Ishikawa (cell line): ENCODE measurements at regions not wholly inside any gene's neighbourhood (a gene's known extent, or its start where the extent isn't known, plus 50 kb on each side); places are given as distances from the start of the nearest gene placed in this dataset.

Experiments used
- CEBPB ChIP-seq: IDR thresholded peaks from 2 replicates; pipeline ENCODE4 v1.6.1; 2012
- CREB1 ChIP-seq: IDR thresholded peaks from 2 replicates; pipeline ENCODE4 v1.6.1; 2012; ENCODE audit warnings: low read depth
- EGR1 ChIP-seq: IDR thresholded peaks from 2 replicates; pipeline ENCODE4 v1.6.1; 2012
- EP300 ChIP-seq: IDR thresholded peaks from 2 replicates; pipeline ENCODE4 v1.6.1; 2012; ENCODE audit warnings: borderline replicate concordance
- FOXM1 ChIP-seq: IDR thresholded peaks from 2 replicates; pipeline ENCODE4 v1.6.1; 2012; ENCODE audit warnings: low read depth, borderline replicate concordance
- NFIC ChIP-seq: IDR thresholded peaks from 2 replicates; pipeline ENCODE4 v1.6.1; 2012
- RAD21 ChIP-seq: IDR thresholded peaks from 2 replicates; pipeline ENCODE4 v1.6.1; 2012; ENCODE audit warnings: low read depth
- TAF1 ChIP-seq: IDR thresholded peaks from 2 replicates; pipeline ENCODE4 v1.6.1; 2012; ENCODE audit warnings: low read depth, mild to moderate bottlenecking
- TCF12 ChIP-seq: IDR thresholded peaks from 2 replicates; pipeline ENCODE4 v1.6.1; 2012; ENCODE audit warnings: low read depth
- TEAD4 ChIP-seq: IDR thresholded peaks from 2 replicates; pipeline ENCODE4 v1.6.1; 2012
- USF1 ChIP-seq: IDR thresholded peaks from 2 replicates; pipeline ENCODE4 v1.6.1; 2012
- YY1 ChIP-seq: IDR thresholded peaks from 2 replicates; pipeline ENCODE4 v1.6.1; 2012; ENCODE audit warnings: low read depth
- ZBTB7A ChIP-seq: IDR thresholded peaks from 2 replicates; pipeline ENCODE4 v1.6.1; 2012; ENCODE audit warnings: low read depth
- TF ChIP-seq, protein P1 (sequence below): IDR thresholded peaks from 2 replicates; pipeline ENCODE4 v1.6.1; 2012
- TF ChIP-seq, protein P2 (sequence below): IDR thresholded peaks from 2 replicates; pipeline ENCODE4 v1.6.1; 2012; ENCODE audit warnings: low read depth, mild to moderate bottlenecking

DNA sequence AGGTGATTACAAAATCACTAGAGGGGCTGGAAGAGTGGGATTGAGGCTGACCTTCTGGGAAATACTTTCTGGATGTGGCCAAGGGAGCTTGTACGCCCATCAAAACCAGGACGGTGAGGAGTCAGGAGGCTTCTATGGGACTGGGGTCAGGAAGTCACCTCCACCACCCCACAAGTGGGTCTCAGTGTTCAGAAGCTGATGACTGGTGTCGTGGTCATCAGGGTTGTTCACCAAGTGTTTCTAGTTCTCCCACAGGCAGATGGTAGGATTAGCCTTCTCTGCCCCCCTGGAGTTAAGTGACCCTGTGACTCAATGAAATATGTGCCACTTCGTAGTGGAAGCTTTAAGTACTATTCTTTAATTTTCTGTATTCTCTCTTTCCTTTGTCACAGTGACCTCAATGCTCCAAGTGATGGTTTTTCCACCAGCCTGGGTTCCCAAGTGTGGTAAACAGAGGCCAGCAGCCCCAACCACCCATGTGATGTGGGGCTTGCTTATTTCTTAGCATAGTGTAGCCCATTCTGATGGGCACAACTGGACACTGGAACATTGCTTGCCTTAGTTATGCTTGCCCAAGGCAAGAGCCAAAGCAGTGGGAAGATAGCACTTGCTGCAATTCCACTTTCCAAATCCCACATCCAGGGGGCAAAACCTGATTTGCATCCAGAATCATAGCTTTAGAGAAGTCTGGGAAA lies 258.8 kb downstream of the CYP26B1 start:
- TF ChIP-seq EP300 (no peak), TCF12 (no peak), RAD21 (no peak), TEAD4 (no peak), ZBTB7A (no peak), EGR1 (no peak)
- TF ChIP-seq, protein P1, sequence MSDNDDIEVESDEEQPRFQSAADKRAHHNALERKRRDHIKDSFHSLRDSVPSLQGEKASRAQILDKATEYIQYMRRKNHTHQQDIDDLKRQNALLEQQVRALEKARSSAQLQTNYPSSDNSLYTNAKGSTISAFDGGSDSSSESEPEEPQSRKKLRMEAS: no peak

- TF ChIP-seq CREB1 (no peak), RAD21 (no peak), CEBPB (no peak), FOXM1 (no peak), TCF12 (no peak), TAF1 (no peak), ZBTB7A (no peak), EP300 (no peak), YY1 (no peak), NFIC (no peak), USF1 (no peak), EGR1 (no peak), TEAD4 (no peak)
- TF ChIP-seq, protein P1: no peak
- TF ChIP-seq, protein P2, sequence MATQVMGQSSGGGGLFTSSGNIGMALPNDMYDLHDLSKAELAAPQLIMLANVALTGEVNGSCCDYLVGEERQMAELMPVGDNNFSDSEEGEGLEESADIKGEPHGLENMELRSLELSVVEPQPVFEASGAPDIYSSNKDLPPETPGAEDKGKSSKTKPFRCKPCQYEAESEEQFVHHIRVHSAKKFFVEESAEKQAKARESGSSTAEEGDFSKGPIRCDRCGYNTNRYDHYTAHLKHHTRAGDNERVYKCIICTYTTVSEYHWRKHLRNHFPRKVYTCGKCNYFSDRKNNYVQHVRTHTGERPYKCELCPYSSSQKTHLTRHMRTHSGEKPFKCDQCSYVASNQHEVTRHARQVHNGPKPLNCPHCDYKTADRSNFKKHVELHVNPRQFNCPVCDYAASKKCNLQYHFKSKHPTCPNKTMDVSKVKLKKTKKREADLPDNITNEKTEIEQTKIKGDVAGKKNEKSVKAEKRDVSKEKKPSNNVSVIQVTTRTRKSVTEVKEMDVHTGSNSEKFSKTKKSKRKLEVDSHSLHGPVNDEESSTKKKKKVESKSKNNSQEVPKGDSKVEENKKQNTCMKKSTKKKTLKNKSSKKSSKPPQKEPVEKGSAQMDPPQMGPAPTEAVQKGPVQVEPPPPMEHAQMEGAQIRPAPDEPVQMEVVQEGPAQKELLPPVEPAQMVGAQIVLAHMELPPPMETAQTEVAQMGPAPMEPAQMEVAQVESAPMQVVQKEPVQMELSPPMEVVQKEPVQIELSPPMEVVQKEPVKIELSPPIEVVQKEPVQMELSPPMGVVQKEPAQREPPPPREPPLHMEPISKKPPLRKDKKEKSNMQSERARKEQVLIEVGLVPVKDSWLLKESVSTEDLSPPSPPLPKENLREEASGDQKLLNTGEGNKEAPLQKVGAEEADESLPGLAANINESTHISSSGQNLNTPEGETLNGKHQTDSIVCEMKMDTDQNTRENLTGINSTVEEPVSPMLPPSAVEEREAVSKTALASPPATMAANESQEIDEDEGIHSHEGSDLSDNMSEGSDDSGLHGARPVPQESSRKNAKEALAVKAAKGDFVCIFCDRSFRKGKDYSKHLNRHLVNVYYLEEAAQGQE: no peak
Measured at GRCh38 chr2:71887196-71887595, 260.5 kb downstream of the CYP26B1 start.

DNA sequence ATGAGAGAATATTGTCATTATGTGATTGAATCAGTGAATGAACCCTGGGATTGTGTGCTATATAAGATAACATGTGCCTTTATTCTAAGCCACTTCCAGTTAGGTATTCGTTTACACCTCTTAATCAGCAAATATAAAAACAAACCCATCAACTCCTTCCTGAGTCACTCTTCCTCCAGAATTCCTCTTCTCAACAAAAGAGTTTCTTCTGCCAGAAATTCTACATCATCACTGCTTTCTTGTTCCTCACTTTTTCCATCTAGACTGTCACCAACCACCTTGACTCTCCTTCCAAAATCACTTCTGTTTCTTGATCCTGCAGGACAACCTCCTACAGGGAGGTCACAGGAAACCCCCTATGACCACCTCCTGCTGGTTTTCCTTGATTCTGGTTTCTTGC lies 261.4 kb downstream of the CYP26B1 start:
- TF ChIP-seq EGR1 (no peak), RAD21 (no peak), CREB1 (no peak), TAF1 (no peak), ZBTB7A (no peak)
- TF ChIP-seq, protein P2: no peak

DNA sequence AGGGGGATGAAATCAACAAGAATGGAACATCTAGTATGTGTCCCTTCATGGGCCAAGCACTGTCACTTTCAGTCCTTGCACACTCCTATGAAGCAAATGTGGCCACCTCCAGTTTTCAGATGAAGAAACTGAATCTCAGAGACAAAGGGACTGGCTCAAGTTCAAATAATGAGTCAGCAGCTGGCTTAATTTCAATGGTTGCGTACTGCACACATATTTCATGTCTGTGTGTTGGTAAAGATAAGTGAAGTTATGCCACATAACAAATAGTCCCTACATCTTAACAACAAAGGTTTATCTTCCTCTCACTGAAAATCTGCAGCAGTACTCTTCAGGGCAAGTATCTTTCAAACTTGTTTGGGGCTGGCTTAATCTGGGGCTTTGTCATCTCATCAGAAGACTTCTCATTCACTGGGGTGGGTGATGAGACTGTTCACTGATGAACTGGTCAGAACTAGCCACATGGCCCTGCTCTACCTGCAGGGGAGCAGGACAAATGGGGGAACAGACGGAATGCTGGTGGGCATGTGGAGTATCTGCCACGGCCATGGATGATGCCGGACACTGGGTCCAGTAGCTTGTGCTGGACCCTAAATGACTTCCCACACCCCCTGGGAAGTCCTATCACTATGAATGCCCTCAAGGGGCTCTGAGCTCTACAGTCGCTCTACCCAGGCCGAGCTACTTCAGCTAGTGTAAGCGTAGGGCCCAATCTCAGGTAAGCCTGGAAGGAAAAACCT lies 263.2 kb downstream of the CYP26B1 start:
- TF ChIP-seq NFIC (peak; percentile 84), FOXM1 (no peak)

DNA sequence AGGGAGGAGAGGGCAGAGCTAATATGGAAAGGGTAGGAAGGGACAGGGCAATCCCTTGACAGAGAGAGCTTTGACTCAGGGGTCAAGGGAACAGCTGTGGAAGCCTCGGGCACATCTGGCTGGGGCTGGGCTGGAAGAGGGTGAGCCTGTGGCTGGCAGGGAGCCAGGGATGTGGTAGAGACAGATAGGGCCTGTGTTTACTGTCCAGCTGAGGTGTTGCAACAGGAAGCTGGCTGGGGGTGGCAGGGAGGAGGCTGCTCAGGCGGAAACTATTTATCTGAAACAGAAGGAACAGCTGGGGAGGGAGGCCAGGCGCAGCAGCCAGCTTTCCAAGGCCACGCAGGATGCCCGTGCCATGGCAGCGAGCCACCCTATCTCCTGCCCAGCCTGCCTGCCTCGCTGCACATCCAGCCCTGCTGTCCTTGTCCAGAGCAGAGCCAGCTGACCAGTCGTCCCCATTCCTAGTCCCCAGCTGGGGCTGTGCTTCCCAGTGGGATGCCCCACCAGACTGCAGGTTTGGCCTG lies 264.7 kb downstream of the CYP26B1 start:
- TF ChIP-seq TEAD4 (peak; percentile 45), CREB1 (no peak), RAD21 (no peak), ZBTB7A (no peak), TCF12 (peak; percentile 60; the same call in 1 of the 2 replicates), EP300 (peak; percentile 54; the same call in 1 of the 2 replicates), EGR1 (no peak), YY1 (no peak), CEBPB (peak; percentile 88), NFIC (peak; percentile 84), FOXM1 (no peak)
- TF ChIP-seq, protein P1: no peak; the same call in 1 of the 2 replicates

GRCh38 chr2:71882236-71882946 lies 265.3 kb downstream of the CYP26B1 start:
- TF ChIP-seq, protein P1: no peak
- no peak for TF ChIP-seq NFIC
- no peak for TF ChIP-seq CREB1
- TF ChIP-seq YY1: no peak
- TF ChIP-seq FOXM1: no peak
- TF ChIP-seq EGR1: no peak
- no peak for TF ChIP-seq USF1
- no peak for TF ChIP-seq TCF12
- TF ChIP-seq CEBPB: no peak
- TF ChIP-seq TAF1: no peak
- TF ChIP-seq RAD21: no peak
- no peak for TF ChIP-seq ZBTB7A
- TF ChIP-seq TEAD4: no peak
- TF ChIP-seq, protein P2: no peak
